ENCODE measurements at regions not wholly inside any gene's neighbourhood (a gene's known extent, or its start where the extent isn't known, plus 50 kb on each side); places are given as distances from the start of the nearest gene placed in this dataset.

DNA sequence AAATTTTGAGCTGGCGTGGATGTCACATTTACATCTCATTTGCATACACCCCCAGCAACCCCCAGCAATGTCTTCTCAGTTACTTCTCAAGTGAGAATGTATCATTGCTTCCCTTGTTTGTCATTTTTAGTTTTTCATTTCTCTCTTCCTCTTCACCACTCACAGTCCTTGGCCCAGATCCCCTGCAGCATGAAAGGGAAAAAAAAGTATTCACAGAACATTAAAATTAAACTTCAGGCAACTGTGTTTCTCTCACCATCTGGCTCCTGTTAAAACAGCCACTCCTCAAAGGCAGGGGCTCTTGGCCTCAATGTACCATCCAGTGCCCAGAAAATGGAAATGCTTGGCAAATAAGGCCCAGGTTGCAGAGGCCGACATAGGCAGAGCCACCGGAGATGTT, 126.8 kb downstream of the CTNND1 start:
- TF ChIP-seq, protein P1, sequence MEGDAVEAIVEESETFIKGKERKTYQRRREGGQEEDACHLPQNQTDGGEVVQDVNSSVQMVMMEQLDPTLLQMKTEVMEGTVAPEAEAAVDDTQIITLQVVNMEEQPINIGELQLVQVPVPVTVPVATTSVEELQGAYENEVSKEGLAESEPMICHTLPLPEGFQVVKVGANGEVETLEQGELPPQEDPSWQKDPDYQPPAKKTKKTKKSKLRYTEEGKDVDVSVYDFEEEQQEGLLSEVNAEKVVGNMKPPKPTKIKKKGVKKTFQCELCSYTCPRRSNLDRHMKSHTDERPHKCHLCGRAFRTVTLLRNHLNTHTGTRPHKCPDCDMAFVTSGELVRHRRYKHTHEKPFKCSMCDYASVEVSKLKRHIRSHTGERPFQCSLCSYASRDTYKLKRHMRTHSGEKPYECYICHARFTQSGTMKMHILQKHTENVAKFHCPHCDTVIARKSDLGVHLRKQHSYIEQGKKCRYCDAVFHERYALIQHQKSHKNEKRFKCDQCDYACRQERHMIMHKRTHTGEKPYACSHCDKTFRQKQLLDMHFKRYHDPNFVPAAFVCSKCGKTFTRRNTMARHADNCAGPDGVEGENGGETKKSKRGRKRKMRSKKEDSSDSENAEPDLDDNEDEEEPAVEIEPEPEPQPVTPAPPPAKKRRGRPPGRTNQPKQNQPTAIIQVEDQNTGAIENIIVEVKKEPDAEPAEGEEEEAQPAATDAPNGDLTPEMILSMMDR (IDR thresholded peaks at IDR 0.05): no peak
- no peak for TF ChIP-seq POLR2AphosphoS5 (IDR thresholded peaks at IDR 0.05)
